Bronchial epithelial cell (primary cell): ENCODE measurements at regions not wholly inside any gene's neighbourhood (a gene's known extent, or its start where the extent isn't known, plus 50 kb on each side); places are given as distances from the start of the nearest gene placed in this dataset.

Source experiments
- DNase-seq: peaks from one replicate; pipeline ENCODE4 v3.0.0-alpha.2; 2010; ENCODE audit warnings: low read depth
- FAIRE-seq: peaks from 2 replicates; lab custom pipeline; 2011; peaks lifted over from hg19 to GRCh38; lab: Jason Lieb, UNC
- H3K27me3 ChIP-seq: 2 replicates; pipeline ENCODE4 v1.5.1; 2011; ENCODE audit warnings: low read length; ENCODE audit not compliant: control insufficient read depth, insufficient read depth
- H3K36me3 ChIP-seq: 2 replicates; pipeline ENCODE4 v1.5.1; 2011; ENCODE audit warnings: low read length; ENCODE audit not compliant: control insufficient read depth, insufficient read depth
- H3K4me3 ChIP-seq: 2 replicates; pipeline ENCODE4 v1.5.1; 2011; ENCODE audit warnings: mild to moderate bottlenecking, low read depth, low read length, control low read depth
- TF ChIP-seq, protein P1 (sequence below): IDR thresholded peaks from 2 replicates; pipeline ENCODE4 v1.5.1; 2011; ENCODE audit warnings: mild to moderate bottlenecking, moderate library complexity, low read length, control low read depth, inconsistent platforms; ENCODE audit not compliant: insufficient read depth, severe bottlenecking

DNA sequence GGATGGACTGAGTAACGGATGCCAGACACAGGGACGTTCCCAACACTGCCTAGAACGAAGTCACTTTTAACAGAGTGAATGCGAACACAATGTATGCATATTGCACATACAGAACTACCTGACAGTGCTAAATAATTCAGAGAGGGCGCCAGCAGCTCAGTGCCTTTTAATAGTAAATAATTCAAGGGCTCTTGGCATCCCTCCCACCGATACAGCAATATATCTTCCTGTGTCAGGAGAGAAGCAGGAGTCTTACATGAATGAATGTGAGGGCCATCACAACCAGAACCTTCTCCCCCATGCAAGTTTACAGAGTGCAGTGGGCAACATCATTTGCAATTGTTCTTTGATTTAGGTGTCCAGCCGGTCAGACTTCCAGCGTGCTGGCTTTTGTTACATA, 88.4 kb upstream of the KCNG1 start:
- no peaks in the 10 kb centered on the region for H3K27me3 ChIP-seq
- TF ChIP-seq, protein P1, sequence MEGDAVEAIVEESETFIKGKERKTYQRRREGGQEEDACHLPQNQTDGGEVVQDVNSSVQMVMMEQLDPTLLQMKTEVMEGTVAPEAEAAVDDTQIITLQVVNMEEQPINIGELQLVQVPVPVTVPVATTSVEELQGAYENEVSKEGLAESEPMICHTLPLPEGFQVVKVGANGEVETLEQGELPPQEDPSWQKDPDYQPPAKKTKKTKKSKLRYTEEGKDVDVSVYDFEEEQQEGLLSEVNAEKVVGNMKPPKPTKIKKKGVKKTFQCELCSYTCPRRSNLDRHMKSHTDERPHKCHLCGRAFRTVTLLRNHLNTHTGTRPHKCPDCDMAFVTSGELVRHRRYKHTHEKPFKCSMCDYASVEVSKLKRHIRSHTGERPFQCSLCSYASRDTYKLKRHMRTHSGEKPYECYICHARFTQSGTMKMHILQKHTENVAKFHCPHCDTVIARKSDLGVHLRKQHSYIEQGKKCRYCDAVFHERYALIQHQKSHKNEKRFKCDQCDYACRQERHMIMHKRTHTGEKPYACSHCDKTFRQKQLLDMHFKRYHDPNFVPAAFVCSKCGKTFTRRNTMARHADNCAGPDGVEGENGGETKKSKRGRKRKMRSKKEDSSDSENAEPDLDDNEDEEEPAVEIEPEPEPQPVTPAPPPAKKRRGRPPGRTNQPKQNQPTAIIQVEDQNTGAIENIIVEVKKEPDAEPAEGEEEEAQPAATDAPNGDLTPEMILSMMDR, result no peak
- no peak overlapping the region for H3K4me3 ChIP-seq
- FAIRE-seq (no peak), DNase-seq (no peak)
- H3K36me3 ChIP-seq, result no peaks in the 10 kb centered on the region

DNA sequence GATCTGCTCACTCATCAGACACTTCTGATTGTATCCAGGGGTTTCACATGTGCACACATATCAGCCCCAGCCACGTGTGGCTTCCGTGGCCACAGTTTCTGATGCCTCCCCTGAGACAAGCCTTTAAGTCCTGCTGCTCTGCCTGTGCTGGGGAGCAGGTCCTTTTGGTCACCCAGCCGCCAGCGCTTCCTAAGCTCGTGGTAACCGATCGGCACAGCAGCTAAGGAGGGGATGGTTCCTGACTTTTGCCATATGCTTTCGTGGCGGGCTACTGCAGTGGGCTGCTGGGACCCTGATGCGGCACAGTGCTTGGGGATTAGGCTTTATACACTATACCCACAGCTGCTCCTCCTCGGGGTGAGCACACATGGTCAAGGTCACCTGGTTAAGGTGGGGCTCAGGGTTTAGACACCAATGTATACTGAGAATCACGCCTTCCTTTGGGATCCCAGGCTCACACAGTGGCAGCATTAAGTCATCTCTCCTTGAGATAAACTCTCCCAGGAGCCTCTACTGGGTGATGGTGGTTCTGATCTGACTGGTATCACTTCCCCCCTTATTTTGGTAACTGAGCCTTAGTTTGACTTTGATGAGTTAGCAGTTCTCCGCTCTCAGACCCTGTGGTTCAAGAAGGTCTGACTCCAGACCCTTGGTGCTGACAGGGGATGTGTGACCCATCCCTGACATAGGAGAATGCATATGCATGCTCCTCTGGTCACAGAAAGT, 85.9 kb upstream of the KCNG1 start:
- TF ChIP-seq, protein P1, result no peak
- no peak for DNase-seq
- FAIRE-seq, result no peak
- no peaks in the 10 kb centered on the region for H3K36me3 ChIP-seq
- no peak overlapping the region for H3K4me3 ChIP-seq
- no peaks in the 10 kb centered on the region for H3K27me3 ChIP-seq

DNA sequence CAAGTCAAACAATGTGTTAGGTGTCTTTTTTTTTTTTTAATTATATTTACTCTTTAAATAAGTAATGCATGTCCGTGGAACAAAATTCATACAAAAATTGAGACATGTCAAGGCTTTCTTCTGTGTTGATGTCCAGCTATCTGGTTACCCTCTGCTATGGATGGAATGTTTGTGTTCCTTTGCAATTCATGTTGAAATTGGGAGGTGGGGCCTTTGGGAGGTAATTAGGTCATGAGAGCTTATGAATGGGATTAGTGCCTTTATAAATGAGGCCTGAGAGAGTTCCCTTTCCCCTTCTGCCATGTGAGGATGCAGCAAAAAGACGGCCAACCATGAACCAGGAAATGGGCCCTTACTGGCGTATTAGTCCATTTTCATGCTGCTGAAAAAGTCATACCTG, 83.1 kb upstream of the KCNG1 start:
- no peaks in the 10 kb centered on the region for H3K27me3 ChIP-seq
- no peak overlapping the region for H3K4me3 ChIP-seq
- DNase-seq (no peak), FAIRE-seq (no peak)
- TF ChIP-seq, protein P1, result no peak
- H3K36me3 ChIP-seq, result no peaks in the 10 kb centered on the region

DNA sequence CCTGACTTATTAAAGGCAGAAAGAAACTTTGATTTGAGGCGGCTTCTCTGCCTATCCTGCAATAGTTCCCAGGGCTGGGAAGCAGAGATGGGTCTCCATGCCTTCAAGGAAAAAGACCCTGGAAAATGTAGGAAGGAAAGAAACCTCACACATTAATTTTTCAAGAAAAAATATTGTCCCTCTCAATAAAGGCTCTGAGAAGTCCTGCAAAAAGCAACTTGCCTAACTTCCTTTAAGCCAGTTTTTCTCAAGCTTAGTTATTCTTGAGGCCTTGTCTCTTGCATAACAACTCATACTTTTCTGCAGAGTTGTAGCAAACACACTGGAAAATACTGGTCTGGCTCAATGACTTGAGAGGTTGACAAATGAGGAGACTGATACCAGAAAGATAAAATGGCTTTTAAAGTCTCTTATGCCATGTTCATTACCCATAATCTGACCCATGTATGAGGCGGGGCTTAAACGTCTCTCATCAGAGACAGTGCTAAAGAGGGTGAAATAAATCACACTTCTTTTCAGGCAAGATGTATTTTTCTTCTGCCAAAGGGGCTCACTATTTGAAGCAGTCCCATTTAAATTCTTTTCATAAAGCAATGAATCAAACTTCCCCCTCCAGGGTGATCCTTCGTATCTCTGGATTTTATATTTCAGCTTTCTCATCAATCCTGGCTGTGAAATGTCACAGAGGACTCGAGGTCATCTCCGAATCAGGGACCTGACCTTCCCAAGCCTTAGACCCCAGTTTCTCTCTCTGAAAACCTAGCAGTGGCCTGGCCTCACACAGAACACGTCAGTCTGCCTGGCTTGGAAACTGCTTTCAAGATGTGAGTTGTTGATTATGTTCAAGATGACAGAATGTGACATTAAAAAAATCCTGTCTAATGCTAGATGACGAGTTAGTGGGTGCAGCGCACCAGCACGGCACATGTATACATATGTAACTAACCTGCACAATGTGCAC, 82.3 kb upstream of the KCNG1 start:
- DNase-seq (no peak), FAIRE-seq (no peak)
- H3K4me3 ChIP-seq, result no peak overlapping the region
- H3K27me3 ChIP-seq, result no peaks in the 10 kb centered on the region
- TF ChIP-seq, protein P1, result no peak
- no peaks in the 10 kb centered on the region for H3K36me3 ChIP-seq

DNA sequence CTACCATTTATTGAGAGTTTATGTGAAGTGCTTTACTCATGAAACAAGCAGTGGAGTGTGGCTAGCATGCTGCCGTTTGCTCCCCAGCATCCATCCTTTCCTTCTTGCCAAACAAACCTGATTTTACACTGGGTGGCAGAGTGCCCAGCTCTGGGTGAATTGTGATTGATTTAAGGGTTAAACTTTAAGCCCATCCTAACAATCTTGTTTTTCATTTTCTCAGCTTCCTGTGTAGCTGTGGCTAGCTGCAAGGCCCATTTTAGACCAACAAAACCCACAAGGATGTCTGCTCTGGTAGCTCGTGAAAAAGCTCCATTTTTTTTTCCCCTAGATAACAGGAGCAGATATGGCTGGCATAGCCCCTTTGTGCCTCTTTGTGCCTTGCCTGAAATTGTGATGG, 77.7 kb upstream of the KCNG1 start:
- Histone ChIP-seq H3K4me3 (no peak overlapping the region), H3K27me3 (peaks cover 2% of the 10 kb centered on the region), H3K36me3 (no peaks in the 10 kb centered on the region)
- TF ChIP-seq, protein P1, result no peak
- DNase-seq (no peak), FAIRE-seq (no peak)
